Left lobe of liver (tissue), 2 donors: ENCODE measurements at regions not wholly inside any gene's neighbourhood (a gene's known extent, or its start where the extent isn't known, plus 50 kb on each side); places are given as distances from the start of the nearest gene placed in this dataset.

Experiments used
- ATAC-seq: fragments of 200-7000 bp; cut with Tn5 transposase; one replicate; pipeline ENCODE4 v1.9.1; 2020; ENCODE audit warnings: mild to moderate bottlenecking, moderate library complexity
- DNase-seq: peaks from one replicate; pipeline ENCODE4 v3.0.0-alpha.2; 2020; ENCODE audit warnings: low spot score
- donor health status: DM: no; HTN: no; CAD: no; lungs with moderate emphysema.
- donor health status: DM: no; HTN: yes; CAD: no.

- ATAC-seq, result no peak
- DNase-seq, result no peak
Measured at GRCh38 chr4:83870328-83870950, 334.5 kb downstream of the GPAT3 start.

GRCh38 chr4:83866834-83867621, 331.1 kb downstream of the GPAT3 start:
- no peak for DNase-seq
- no peak for ATAC-seq

GRCh38 chr4:83865417-83866150, 329.7 kb downstream of the GPAT3 start:
- no peak for DNase-seq
- ATAC-seq, result no peak

- no peak for DNase-seq
- ATAC-seq, result no peak
Measured at GRCh38 chr4:83864097-83864817, 328.3 kb downstream of the GPAT3 start.

- DNase-seq (no peak), ATAC-seq (no peak)
Measured at GRCh38 chr4:83862471-83862870, 326.6 kb downstream of the GPAT3 start.

- no peak for DNase-seq
- ATAC-seq, result no peak
Measured at GRCh38 chr4:83860200-83860599, 324.3 kb downstream of the GPAT3 start.

- ATAC-seq (no peak), DNase-seq (no peak)
Measured at GRCh38 chr4:83858131-83858530, 322.2 kb downstream of the GPAT3 start.

- DNase-seq, result no peak
Measured at GRCh38 chr4:83855044-83855443, 319.1 kb downstream of the GPAT3 start.

GRCh38 chr4:83852085-83852451, 316.2 kb downstream of the GPAT3 start:
- DNase-seq (no peak), ATAC-seq (no peak)

More at GRCh38 chr4:83855044-83855443, 319.1 kb downstream of the GPAT3 start:
- no peak for ATAC-seq

- ATAC-seq (no peak), DNase-seq (no peak)
Measured at GRCh38 chr4:83851261-83852084, 315.6 kb downstream of the GPAT3 start.

- ATAC-seq (no peak), DNase-seq (no peak)
Measured at GRCh38 chr4:83850435-83850834, 314.5 kb downstream of the GPAT3 start.

- no peak for DNase-seq
- no peak for ATAC-seq
Measured at GRCh38 chr4:83846193-83846830, 310.4 kb downstream of the GPAT3 start.

GRCh38 chr4:83839615-83840014, 303.7 kb downstream of the GPAT3 start:
- ATAC-seq (no peak), DNase-seq (no peak)

GRCh38 chr4:83837614-83838308, 301.9 kb downstream of the GPAT3 start:
- DNase-seq, result no peak
- no peak for ATAC-seq

GRCh38 chr4:83833920-83834319, 298.0 kb downstream of the GPAT3 start:
- DNase-seq (no peak), ATAC-seq (no peak)

GRCh38 chr4:83832110-83832825, 296.4 kb downstream of the GPAT3 start:
- ATAC-seq, result no peak
- no peak for DNase-seq

GRCh38 chr4:83831588-83831987, 295.7 kb downstream of the GPAT3 start:
- DNase-seq (no peak), ATAC-seq (no peak)

GRCh38 chr4:83830138-83830888, 294.4 kb downstream of the GPAT3 start:
- no peak for DNase-seq
- no peak for ATAC-seq
